GM19452 (cell line): ENCODE measurements at regions not wholly inside any gene's neighbourhood (a gene's known extent, or its start where the extent isn't known, plus 50 kb on each side); places are given as distances from the start of the nearest gene placed in this dataset.
"Not testable (repeated sequence)": the region's sequence is repeated elsewhere in the genome, so short reads cannot be mapped to it uniquely, and the experiment has no call there.

ENCODE experiments used
- ATAC-seq: cut with Tn5 transposase; IDR thresholded peaks from one replicate; pipeline ENCODE4 v1.9.1; 2021; ENCODE audit not compliant: unreplicated experiment

GRCh38 chr12:103011974-103012763, 54.7 kb downstream of the ASCL1 start:
- no peak for ATAC-seq

- ATAC-seq = no peak
Measured at GRCh38 chr12:103012884-103013283, 55.4 kb downstream of the ASCL1 start.

- ATAC-seq = no peak
Measured at GRCh38 chr12:103013741-103014300, 56.3 kb downstream of the ASCL1 start.

GRCh38 chr12:103016381-103016780, 58.9 kb downstream of the ASCL1 start:
- ATAC-seq = no peak

DNA sequence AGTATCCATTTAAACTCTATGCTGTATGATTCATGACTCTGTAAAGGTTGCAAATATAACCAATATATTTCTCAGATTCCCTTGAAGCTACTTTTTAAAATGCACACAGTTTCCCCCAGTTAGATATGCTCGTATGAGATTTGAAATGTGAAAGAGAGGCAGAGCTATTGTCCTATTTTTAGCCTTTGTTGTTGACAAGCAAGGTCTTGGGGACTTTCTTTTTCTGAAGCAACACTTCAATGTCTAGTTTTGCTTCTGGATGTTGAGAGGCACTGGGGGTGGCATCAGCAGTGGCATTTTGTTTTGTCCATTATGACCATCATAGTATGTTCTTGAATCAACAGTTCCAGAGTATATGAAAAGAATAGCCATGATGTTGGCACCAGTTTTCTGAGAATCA, 63.4 kb downstream of the ASCL1 start:
- ATAC-seq = no peak

- no peak for ATAC-seq
Measured at GRCh38 chr12:103021538-103022218, 64.2 kb downstream of the ASCL1 start.

DNA sequence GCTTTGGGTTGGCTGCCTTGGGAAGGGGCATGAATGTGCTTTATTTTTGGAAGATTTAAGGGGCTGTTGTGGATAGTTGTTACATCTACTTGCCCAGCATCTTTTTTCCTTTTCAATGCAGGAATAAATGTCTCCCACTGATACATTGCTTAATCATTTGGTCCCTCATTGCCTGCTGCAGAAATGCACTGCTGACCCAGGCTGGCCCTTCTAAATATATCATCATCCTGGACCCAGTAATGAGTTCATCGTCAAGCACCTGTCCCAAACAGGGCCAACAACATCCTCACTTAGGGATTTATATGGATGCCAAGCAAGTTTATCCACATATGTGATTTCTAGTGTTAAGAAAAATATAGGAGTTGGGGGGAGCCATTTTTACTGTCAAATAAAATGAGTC, 67.2 kb downstream of the ASCL1 start:
- ATAC-seq = no peak

GRCh38 chr12:103026643-103027042, 69.2 kb downstream of the ASCL1 start:
- not testable (repeated sequence) for ATAC-seq

DNA sequence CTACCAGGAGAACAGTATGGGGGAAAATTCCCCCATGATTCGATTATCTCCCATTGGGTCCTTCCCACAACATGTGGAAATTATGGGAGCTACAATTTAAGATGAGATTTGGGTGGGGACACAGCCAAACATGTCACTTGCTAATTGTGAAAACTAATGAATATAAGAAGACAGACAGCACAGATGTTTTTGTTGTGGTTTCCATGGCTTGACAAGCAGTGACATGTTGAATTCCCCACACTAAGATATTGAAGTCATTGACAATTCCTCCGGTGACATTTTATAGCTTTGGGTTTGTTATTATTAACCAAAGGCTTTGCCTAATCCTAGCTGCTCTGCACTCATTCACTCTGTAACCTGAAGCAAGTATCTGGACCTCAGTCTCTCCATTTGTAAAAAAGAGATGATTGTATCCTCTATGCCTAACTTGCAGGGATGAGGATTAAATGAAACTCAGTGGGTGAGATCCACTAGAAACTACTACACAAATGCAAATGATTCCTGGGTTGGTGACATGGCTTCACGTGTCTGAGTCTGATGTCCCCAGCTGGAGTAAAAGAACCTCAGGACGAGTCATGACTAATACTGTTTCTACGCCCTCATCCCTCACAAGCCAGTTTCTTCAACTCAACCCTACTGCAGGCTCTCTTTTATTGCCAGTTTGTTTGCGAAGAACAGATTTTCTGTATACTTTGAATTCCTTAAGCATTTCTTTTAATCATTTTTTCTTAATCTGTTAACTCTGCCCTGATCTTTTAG, 71.6 kb downstream of the ASCL1 start:
- ATAC-seq = no peak

- ATAC-seq = no peak
Measured at GRCh38 chr12:103036581-103037214, 79.2 kb downstream of the ASCL1 start.

- no peak for ATAC-seq
Measured at GRCh38 chr12:103043531-103044486, 86.3 kb downstream of the ASCL1 start.

- no peak for ATAC-seq
Measured at GRCh38 chr12:103046154-103046553, 88.7 kb downstream of the ASCL1 start.

GRCh38 chr12:103050273-103050672, 92.8 kb downstream of the ASCL1 start:
- ATAC-seq = no peak

DNA sequence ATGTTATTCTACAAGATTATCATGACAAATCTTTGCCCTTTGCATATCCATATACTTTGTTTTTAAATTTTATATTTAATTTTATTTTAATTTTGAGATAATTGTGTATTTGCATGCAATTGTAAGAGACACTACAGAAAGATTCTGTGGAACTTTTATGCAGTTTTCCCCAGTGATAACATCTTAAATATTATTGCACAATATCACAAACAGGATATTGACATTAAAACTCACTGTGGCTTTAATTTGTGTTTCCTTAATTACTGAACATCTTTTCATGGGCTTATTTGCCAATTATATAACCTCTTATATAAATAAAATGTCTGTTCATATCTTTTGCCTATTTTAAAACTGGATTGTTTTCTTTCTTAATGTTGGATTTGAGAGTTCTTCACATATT, 95.6 kb downstream of the ASCL1 start:
- no peak for ATAC-seq

DNA sequence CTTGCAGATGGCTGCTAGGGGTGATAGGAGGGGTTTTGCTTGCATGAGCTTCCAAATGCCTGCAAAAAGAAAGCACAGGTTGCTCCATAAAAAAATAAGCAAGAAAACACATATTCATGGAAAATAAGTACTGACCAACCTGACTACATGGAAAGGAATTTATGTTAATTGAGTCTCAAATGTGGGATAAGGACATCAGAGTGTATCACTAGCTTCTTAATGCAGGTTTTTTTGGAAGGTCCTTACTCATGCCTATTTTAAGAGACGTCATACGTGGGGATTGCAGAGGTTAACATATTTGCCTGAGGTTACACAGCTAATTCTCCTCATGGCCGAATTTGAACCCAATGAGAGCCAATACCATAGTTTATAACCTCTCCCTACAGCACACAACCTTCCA, 116.2 kb downstream of the ASCL1 start:
- no peak for ATAC-seq

DNA sequence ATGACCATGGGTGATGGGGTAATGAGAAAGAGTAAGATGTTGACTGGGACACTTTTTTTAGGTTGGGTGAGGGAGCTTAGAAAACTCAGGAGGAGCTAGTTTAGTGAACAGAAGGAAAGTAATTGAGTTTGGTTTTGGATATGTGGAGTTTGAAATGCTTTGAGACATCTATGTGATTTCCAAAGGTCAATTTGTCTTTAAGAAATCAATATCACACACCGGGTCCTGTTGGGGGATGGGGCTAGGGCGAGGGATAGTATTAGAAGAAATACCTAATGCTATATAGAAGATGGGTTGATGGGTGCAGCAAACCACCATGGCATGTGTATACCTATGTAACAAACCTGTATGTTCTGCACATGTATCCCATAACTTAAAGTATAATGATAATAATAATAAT, 118.4 kb downstream of the ASCL1 start:
- ATAC-seq = no peak

DNA sequence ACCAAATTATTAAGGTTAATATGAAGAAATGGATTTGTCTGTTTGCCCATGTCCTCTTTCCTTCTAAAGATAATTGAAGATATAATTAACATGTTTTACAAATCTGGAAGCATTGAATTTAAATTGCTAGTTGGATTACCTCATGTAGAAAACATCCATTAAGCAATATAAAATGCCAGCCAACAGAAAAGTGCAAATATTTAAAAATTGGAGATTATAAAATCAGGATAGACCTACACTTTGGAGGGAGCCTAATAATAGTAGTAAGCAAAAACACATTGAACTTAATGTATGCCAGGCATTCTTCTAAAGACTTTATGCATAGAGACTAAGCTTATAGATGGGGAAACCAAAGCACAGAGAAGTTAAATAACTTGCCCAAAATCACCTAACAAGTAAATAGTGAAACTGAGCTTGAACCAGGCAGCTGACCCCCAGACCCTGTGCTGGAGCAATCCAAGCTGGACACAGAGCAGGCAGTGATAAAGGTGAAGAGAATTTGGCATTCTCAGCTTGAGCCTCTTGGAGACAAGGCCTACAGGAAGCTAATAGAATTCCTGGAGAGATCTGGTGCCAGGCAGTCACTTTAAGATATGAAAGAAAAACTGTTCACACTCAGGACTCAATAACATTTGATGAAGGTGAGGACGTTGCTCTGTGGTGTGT, 119.8 kb downstream of the ASCL1 start:
- no peak for ATAC-seq

- ATAC-seq = peak; percentile 51
Measured at GRCh38 chr12:103085541-103085940, 128.1 kb downstream of the ASCL1 start.

- ATAC-seq = no peak
Measured at GRCh38 chr12:103086471-103086870, 129.0 kb downstream of the ASCL1 start.
